Stomach (tissue), 8 donors: ENCODE measurements at regions not wholly inside any gene's neighbourhood (a gene's known extent, or its start where the extent isn't known, plus 50 kb on each side); places are given as distances from the start of the nearest gene placed in this dataset.

Source experiments
- DNase-seq, 2 donors: peaks; one replicate each; pipeline versions ENCODE4 v3.0.0 to v3.0.0-alpha.2; 2013 to 2019
- H3K27ac ChIP-seq, 5 donors: fragments of 200-600 bp in 4 of 5; sonication (generic) in 4 of 5; one replicate each; pipeline ENCODE4 v1.5.1; 2013 to 2019; ENCODE audit warnings: mild to moderate bottlenecking in 1 of 5, moderate library complexity in 1 of 5
- H3K27me3 ChIP-seq, 3 donors: fragments of 200-600 bp; sonication (generic); one replicate each; pipeline ENCODE4 v1.5.1; 2017 to 2019; ENCODE audit warnings: mixed run types in 1 of 3
- H3K36me3 ChIP-seq, 4 donors: fragments of 200-600 bp; sonication (generic); 1 replicate in 3 of 4; 2 replicates in 1 of 4; pipeline ENCODE4 v1.5.1; 2016 to 2019
- H3K4me1 ChIP-seq, 4 donors: fragments of 200-600 bp; sonication (generic); one replicate each; pipeline ENCODE4 v1.5.1; 2016 to 2019
- H3K4me3 ChIP-seq, 4 donors: fragments of 200-600 bp; sonication (generic) in 3 of 4; one replicate each; pipeline ENCODE4 v1.5.1; 2016 to 2019; ENCODE audit warnings: mild to moderate bottlenecking in 1 of 4
- H3K9me3 ChIP-seq, 4 donors: fragments of 200-600 bp; sonication (generic); one replicate each; pipeline ENCODE4 v1.5.1; 2016 to 2019
- CTCF ChIP-seq, 7 experiments: fragments of 450-650 bp in 4 of 7; fragments of 200-600 bp in 3 of 7; sonication (generic) in 3 of 7; IDR thresholded peaks; one replicate each; pipeline ENCODE4 v1.5.1; 2016 to 2019; ENCODE audit warnings: antibody characterized with exemption in 7 of 7, control low read depth in 2 of 7, mild to moderate bottlenecking in 1 of 7
- EP300 ChIP-seq: sonication (generic); formaldehyde crosslinking; IDR thresholded peaks from one replicate; pipeline ENCODE4 v1.6.1; 2017; ENCODE audit warnings: antibody characterized with exemption
- POLR2A ChIP-seq, 4 donors: fragments of 450-650 bp; IDR thresholded peaks; one replicate each; pipeline ENCODE4 v1.6.1; 2016; ENCODE audit warnings: antibody characterized with exemption in 4 of 4, control low read depth in 2 of 4, mild to moderate bottlenecking in 1 of 4, moderate library complexity in 1 of 4
- POLR2AphosphoS5 ChIP-seq, 3 donors: sonication (generic); formaldehyde crosslinking; IDR thresholded peaks; one replicate each; pipeline ENCODE4 v1.6.1; 2016; ENCODE audit warnings: antibody characterized with exemption in 3 of 3
- WGBS, 5 donors: extraction: QIAGEN DNeasy Blood & Tissue Kit in 3 of 5; methylation state at CpG; one replicate each; pipeline versions ENCODE4 v1.1.5 to v1.1.7; 2013 to 2018; 5-methylcytosine and 5-hydroxymethylcytosine counted together
- intact Hi-C: fragments of 100-400 bp; cut with DNase I; formaldehyde crosslinking; loops from one replicate; pipeline ENCODE4 v1.15.1; 2023; ENCODE audit warnings: low total_unique reads
- donor health status: healthy with polysubstance abuse.
- donor health status: Bipolar disorder and iron deficiency.
- donor health status: healthy.

- H3K4me3 ChIP-seq, result no peak overlapping the region
- intact Hi-C loops, result no loop called here
- H3K27ac ChIP-seq, result no peak overlapping the region
- H3K27me3 ChIP-seq, result no peaks in the 10 kb centered on the region
- TF ChIP-seq POLR2A (IDR thresholded peaks at IDR 0.05), result no peak
- no peak for TF ChIP-seq CTCF (IDR thresholded peaks at IDR 0.05)
- no peak for TF ChIP-seq EP300
- TF ChIP-seq POLR2AphosphoS5 (IDR thresholded peaks at IDR 0.05), result no peak
- 76 to 86% (median 82%) methylated on average over 5 to 7 of the region's 7 CpGs for WGBS, 5 donors
- H3K36me3 ChIP-seq, result no peaks in the 10 kb centered on the region
- no peak for DNase-seq
- H3K4me1 ChIP-seq, result no peaks in the 10 kb centered on the region
- H3K9me3 ChIP-seq, result peaks cover 0 to 9% (median 4%) of the 10 kb centered on the region in 4 donors
Measured at GRCh38 chr1:105436589-105437259, 1619.8 kb upstream of the PRMT6 start.

- Histone ChIP-seq H3K4me3 (no peak overlapping the region), H3K36me3 (no peaks in the 10 kb centered on the region), H3K27ac (no peak overlapping the region), H3K4me1 (no peaks in the 10 kb centered on the region), H3K9me3 (peaks cover 0 to 9% (median 4%) of the 10 kb centered on the region in 4 donors), H3K27me3 (no peaks in the 10 kb centered on the region)
- intact Hi-C loops, result no loop called here
- DNase-seq, result no peak
- 63 to 90% (median 81%) methylated on average over 1 of the region's 1 CpG for WGBS, 5 donors
- no peak for TF ChIP-seq POLR2AphosphoS5 (IDR thresholded peaks at IDR 0.05)
- TF ChIP-seq EP300, result no peak
- no peak for TF ChIP-seq POLR2A (IDR thresholded peaks at IDR 0.05)
- no peak for TF ChIP-seq CTCF (IDR thresholded peaks at IDR 0.05)
Measured at GRCh38 chr1:105437847-105438246, 1618.6 kb upstream of the PRMT6 start.

GRCh38 chr1:105442901-105443300 lies 1613.6 kb upstream of the PRMT6 start:
- TF ChIP-seq POLR2A (IDR thresholded peaks at IDR 0.05) (no peak), EP300 (no peak), POLR2AphosphoS5 (IDR thresholded peaks at IDR 0.05) (no peak), CTCF (IDR thresholded peaks at IDR 0.05) (no peak)
- WGBS, 5 donors, result 56 to 68% (median 64%) methylated on average over 4 of the region's 4 CpGs
- H3K4me1 ChIP-seq, result no peaks in the 10 kb centered on the region
- no peaks in the 10 kb centered on the region for H3K9me3 ChIP-seq
- H3K36me3 ChIP-seq, result no peaks in the 10 kb centered on the region
- no peaks in the 10 kb centered on the region for H3K27me3 ChIP-seq
- no peak overlapping the region for H3K27ac ChIP-seq
- intact Hi-C loops, result no loop called here
- no peak for DNase-seq
- no peak overlapping the region for H3K4me3 ChIP-seq

GRCh38 chr1:105459759-105460158 lies 1596.7 kb upstream of the PRMT6 start:
- TF ChIP-seq EP300, result no peak
- no peak for TF ChIP-seq CTCF (IDR thresholded peaks at IDR 0.05)
- TF ChIP-seq POLR2AphosphoS5 (IDR thresholded peaks at IDR 0.05), result no peak
- no peak for TF ChIP-seq POLR2A (IDR thresholded peaks at IDR 0.05)
- no peaks in the 10 kb centered on the region for H3K36me3 ChIP-seq
- H3K9me3 ChIP-seq, result no peaks in the 10 kb centered on the region
- H3K27ac ChIP-seq, result no peak overlapping the region
- no peaks in the 10 kb centered on the region for H3K4me1 ChIP-seq
- no peak overlapping the region for H3K4me3 ChIP-seq
- intact Hi-C loops, result loop anchor here (10.0 kb wide), 1 partner anchor 65 kb away; no protein-coding TSS in a partner anchor
- no peak for DNase-seq
- no peaks in the 10 kb centered on the region for H3K27me3 ChIP-seq
